Hepatocyte (in vitro differentiated cells): ENCODE measurements at regions not wholly inside any gene's neighbourhood (a gene's known extent, or its start where the extent isn't known, plus 50 kb on each side); places are given as distances from the start of the nearest gene placed in this dataset.
A peak's percentile ranks its signal among the peaks of the same experiment; 100 is the strongest.

Experiments
- DNase-seq: peaks from one replicate; pipeline ENCODE4 v3.0.0-alpha.2; 2016; ENCODE audit warnings: low spot score
- H2AFZ ChIP-seq: fragments of 200-600 bp; sonication (generic); 2 replicates; pipeline ENCODE4 v1.6.0; 2016; ENCODE audit warnings: antibody characterized with exemption, mild to moderate bottlenecking
- H3K27ac ChIP-seq: fragments of 200-600 bp; sonication (generic); 2 replicates; pipeline ENCODE4 v1.5.1; 2016; ENCODE audit warnings: mild to moderate bottlenecking
- H3K27me3 ChIP-seq: fragments of 200-600 bp; sonication (generic); 2 replicates; pipeline ENCODE4 v1.6.1; 2016
- H3K36me3 ChIP-seq: fragments of 200-600 bp; sonication (generic); replicated peaks from 2 replicates; pipeline ENCODE4 v1.5.1; 2016; ENCODE audit warnings: low read depth; ENCODE audit not compliant: insufficient read depth
- H3K4me1 ChIP-seq: fragments of 200-600 bp; sonication (generic); 2 replicates; pipeline ENCODE4 v1.5.1; 2016; ENCODE audit warnings: mild to moderate bottlenecking, moderate library complexity; ENCODE audit not compliant: insufficient read depth
- H3K4me2 ChIP-seq: fragments of 200-600 bp; sonication (generic); 2 replicates; pipeline ENCODE4 v1.6.0; 2016
- H3K4me3 ChIP-seq: fragments of 200-600 bp; sonication (generic); 2 replicates; pipeline ENCODE4 v1.5.1; 2016; ENCODE audit warnings: mild to moderate bottlenecking
- H3K79me2 ChIP-seq: fragments of 200-600 bp; sonication (generic); 2 replicates; pipeline ENCODE4 v1.6.0; 2017; ENCODE audit warnings: mild to moderate bottlenecking
- H3K9me2 ChIP-seq: fragments of 200-600 bp; sonication (generic); replicated peaks from 2 replicates; pipeline ENCODE4 v1.6.0; 2017; ENCODE audit warnings: mild to moderate bottlenecking; ENCODE audit not compliant: insufficient read depth
- H3K9me3 ChIP-seq: fragments of 200-600 bp; sonication (generic); 2 replicates; pipeline ENCODE4 v1.5.1; 2016; ENCODE audit warnings: low read depth, mild to moderate bottlenecking
- H4K20me1 ChIP-seq: fragments of 200-600 bp; sonication (generic); 2 replicates; pipeline ENCODE4 v1.6.0; 2016; ENCODE audit warnings: mild to moderate bottlenecking; ENCODE audit not compliant: insufficient read depth, poor library complexity, severe bottlenecking
- EZH2 ChIP-seq: fragments of 200-600 bp; sonication (generic); IDR thresholded peaks from 2 replicates; pipeline ENCODE4 v1.6.1; 2016; ENCODE audit warnings: antibody characterized with exemption, mild to moderate bottlenecking, borderline replicate concordance
- EZH2phosphoT487 ChIP-seq: fragments of 200-600 bp; sonication (generic); IDR thresholded peaks from one replicate; pipeline ENCODE4 v1.6.1; 2018; ENCODE audit warnings: antibody characterized with exemption, mild to moderate bottlenecking, low read depth, moderate library complexity; ENCODE audit not compliant: unreplicated experiment, severe bottlenecking
- WGBS: methylation state at CpG from one replicate; pipeline ENCODE4 v1.1.6; 2016; ENCODE audit warnings: low lambda C conversion rate; ENCODE audit errors: missing lambda C conversion rate; 5-methylcytosine and 5-hydroxymethylcytosine counted together
- TF ChIP-seq, protein P1 (sequence below): fragments of 200-600 bp; sonication (generic); IDR thresholded peaks from 2 replicates; pipeline ENCODE4 v1.5.1; 2016; ENCODE audit warnings: antibody characterized with exemption, mild to moderate bottlenecking; ENCODE audit not compliant: poor library complexity

- H3K27ac ChIP-seq = no peak overlapping the region
- TF ChIP-seq, protein P1, sequence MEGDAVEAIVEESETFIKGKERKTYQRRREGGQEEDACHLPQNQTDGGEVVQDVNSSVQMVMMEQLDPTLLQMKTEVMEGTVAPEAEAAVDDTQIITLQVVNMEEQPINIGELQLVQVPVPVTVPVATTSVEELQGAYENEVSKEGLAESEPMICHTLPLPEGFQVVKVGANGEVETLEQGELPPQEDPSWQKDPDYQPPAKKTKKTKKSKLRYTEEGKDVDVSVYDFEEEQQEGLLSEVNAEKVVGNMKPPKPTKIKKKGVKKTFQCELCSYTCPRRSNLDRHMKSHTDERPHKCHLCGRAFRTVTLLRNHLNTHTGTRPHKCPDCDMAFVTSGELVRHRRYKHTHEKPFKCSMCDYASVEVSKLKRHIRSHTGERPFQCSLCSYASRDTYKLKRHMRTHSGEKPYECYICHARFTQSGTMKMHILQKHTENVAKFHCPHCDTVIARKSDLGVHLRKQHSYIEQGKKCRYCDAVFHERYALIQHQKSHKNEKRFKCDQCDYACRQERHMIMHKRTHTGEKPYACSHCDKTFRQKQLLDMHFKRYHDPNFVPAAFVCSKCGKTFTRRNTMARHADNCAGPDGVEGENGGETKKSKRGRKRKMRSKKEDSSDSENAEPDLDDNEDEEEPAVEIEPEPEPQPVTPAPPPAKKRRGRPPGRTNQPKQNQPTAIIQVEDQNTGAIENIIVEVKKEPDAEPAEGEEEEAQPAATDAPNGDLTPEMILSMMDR = peak; percentile 69
- no peak for TF ChIP-seq EZH2
- no peak for TF ChIP-seq EZH2phosphoT487
These were observed 211.5 kb downstream of the PDGFRA start for GRCh38 chr4:54440394-54441136.

GRCh38 chr4:54445866-54446265 lies 211.9 kb upstream of the KIT start:
- H3K4me1 ChIP-seq = no peaks in the 10 kb centered on the region
- no peaks in the 10 kb centered on the region for H3K36me3 ChIP-seq
- H3K27me3 ChIP-seq = no peaks in the 10 kb centered on the region
- no peak overlapping the region for H3K4me3 ChIP-seq
- no peak overlapping the region for H2AFZ ChIP-seq
- H3K79me2 ChIP-seq = no peaks in the 10 kb centered on the region
- TF ChIP-seq, protein P1 = no peak
- TF ChIP-seq EZH2phosphoT487 (no peak), EZH2 (no peak)
- no peak for DNase-seq
- H3K4me2 ChIP-seq = no peak overlapping the region
- no peaks in the 10 kb centered on the region for H3K9me2 ChIP-seq
- no peaks in the 10 kb centered on the region for H3K9me3 ChIP-seq
- H3K27ac ChIP-seq = no peak overlapping the region
- H4K20me1 ChIP-seq = no peaks in the 10 kb centered on the region

More at GRCh38 chr4:54440394-54441136, 211.5 kb downstream of the PDGFRA start:
- H4K20me1 ChIP-seq = no peaks in the 10 kb centered on the region
- H3K9me2 ChIP-seq = no peaks in the 10 kb centered on the region
- 38% methylated on average over 7 of the region's 7 CpGs for WGBS
- no peaks in the 10 kb centered on the region for H3K79me2 ChIP-seq
- H3K4me2 ChIP-seq = no peak overlapping the region
- no peaks in the 10 kb centered on the region for H3K36me3 ChIP-seq
- H2AFZ ChIP-seq = no peak overlapping the region
- H3K4me1 ChIP-seq = no peaks in the 10 kb centered on the region
- no peak overlapping the region for H3K4me3 ChIP-seq
- DNase-seq = peak; percentile 44
- no peaks in the 10 kb centered on the region for H3K27me3 ChIP-seq
- H3K9me3 ChIP-seq = no peaks in the 10 kb centered on the region

GRCh38 chr4:54446581-54446980 lies 211.2 kb upstream of the KIT start:
- 49% methylated on average over 1 of the region's 1 CpG for WGBS
- H3K27me3 ChIP-seq = no peaks in the 10 kb centered on the region
- DNase-seq = no peak
- no peak overlapping the region for H2AFZ ChIP-seq
- no peaks in the 10 kb centered on the region for H3K9me3 ChIP-seq
- no peaks in the 10 kb centered on the region for H3K9me2 ChIP-seq
- no peaks in the 10 kb centered on the region for H3K4me1 ChIP-seq
- H3K79me2 ChIP-seq = no peaks in the 10 kb centered on the region
- no peak overlapping the region for H3K4me3 ChIP-seq
- no peaks in the 10 kb centered on the region for H4K20me1 ChIP-seq
- no peak overlapping the region for H3K27ac ChIP-seq
- no peak overlapping the region for H3K4me2 ChIP-seq
- TF ChIP-seq EZH2 (no peak), EZH2phosphoT487 (no peak)
- TF ChIP-seq, protein P1 = no peak
- no peaks in the 10 kb centered on the region for H3K36me3 ChIP-seq

GRCh38 chr4:54447304-54447703 lies 210.5 kb upstream of the KIT start:
- Histone ChIP-seq H3K9me2 (no peaks in the 10 kb centered on the region), H3K36me3 (no peaks in the 10 kb centered on the region), H3K9me3 (no peaks in the 10 kb centered on the region), H2AFZ (no peak overlapping the region), H3K27me3 (no peaks in the 10 kb centered on the region), H3K4me3 (no peak overlapping the region), H3K4me2 (no peak overlapping the region), H4K20me1 (no peaks in the 10 kb centered on the region), H3K27ac (no peak overlapping the region), H3K79me2 (no peaks in the 10 kb centered on the region), H3K4me1 (no peaks in the 10 kb centered on the region)
- TF ChIP-seq EZH2phosphoT487 (no peak), EZH2 (no peak)
- TF ChIP-seq, protein P1 = no peak
- 91% methylated on average over 2 of the region's 2 CpGs for WGBS
- DNase-seq = no peak
